ENCODE measurements at regions not wholly inside any gene's neighbourhood (a gene's known extent, or its start where the extent isn't known, plus 50 kb on each side); places are given as distances from the start of the nearest gene placed in this dataset.

DNA sequence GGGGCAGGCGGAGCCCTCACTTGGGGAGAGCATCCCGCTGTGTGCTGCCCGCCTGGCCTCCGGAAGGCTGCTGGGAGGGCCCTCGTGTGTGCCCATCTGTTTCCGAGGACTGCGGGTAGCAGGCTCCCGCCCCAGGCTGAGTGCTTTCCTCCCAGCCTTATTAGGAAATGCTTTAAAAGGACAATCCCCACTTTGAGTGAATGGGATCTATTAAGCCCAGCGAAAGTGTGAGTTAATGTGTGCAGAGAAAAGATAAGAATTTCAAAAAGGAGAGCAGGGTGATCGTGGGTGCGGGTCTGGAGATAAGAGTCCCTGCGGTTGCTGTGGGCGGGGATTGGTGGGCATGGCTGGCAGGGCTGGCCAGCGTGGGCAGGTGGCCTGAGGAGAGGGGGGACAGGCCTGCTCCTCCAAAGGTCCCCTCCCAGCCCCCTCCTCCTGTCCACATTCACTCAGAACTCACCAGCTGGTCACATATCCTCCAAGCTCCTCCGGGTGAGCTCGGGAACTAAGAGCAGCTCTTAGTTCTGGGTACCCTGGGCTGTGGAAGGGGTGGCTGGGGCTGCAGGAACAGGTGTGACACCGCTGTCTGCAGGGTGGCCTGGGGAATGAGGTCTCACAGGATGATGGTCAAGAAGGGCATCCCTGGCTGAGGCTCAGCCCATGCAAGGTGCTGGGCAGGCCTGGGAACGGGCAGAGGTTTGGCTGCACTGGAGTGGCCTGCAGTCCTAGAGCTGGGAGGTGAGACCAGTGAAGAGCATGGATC lies 1260.3 kb downstream of the BRD1 start:
- TF ChIP-seq POLR2A (IDR thresholded peaks at IDR 0.05) (no peak), POLR2AphosphoS5 (IDR thresholded peaks at IDR 0.05) (no peak)
- TF ChIP-seq, protein P1, sequence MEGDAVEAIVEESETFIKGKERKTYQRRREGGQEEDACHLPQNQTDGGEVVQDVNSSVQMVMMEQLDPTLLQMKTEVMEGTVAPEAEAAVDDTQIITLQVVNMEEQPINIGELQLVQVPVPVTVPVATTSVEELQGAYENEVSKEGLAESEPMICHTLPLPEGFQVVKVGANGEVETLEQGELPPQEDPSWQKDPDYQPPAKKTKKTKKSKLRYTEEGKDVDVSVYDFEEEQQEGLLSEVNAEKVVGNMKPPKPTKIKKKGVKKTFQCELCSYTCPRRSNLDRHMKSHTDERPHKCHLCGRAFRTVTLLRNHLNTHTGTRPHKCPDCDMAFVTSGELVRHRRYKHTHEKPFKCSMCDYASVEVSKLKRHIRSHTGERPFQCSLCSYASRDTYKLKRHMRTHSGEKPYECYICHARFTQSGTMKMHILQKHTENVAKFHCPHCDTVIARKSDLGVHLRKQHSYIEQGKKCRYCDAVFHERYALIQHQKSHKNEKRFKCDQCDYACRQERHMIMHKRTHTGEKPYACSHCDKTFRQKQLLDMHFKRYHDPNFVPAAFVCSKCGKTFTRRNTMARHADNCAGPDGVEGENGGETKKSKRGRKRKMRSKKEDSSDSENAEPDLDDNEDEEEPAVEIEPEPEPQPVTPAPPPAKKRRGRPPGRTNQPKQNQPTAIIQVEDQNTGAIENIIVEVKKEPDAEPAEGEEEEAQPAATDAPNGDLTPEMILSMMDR (IDR thresholded peaks at IDR 0.05): no peak
